ENCODE measurements at regions not wholly inside any gene's neighbourhood (a gene's known extent, or its start where the extent isn't known, plus 50 kb on each side); places are given as distances from the start of the nearest gene placed in this dataset.

- Histone ChIP-seq H4K20me1 (ENCODE audit: insufficient read depth, low read length) (no peaks in the 10 kb centered on the region), H3K27me3 (ENCODE audit: insufficient read depth, low read length) (no peaks in the 10 kb centered on the region), H3K79me2 (ENCODE audit: insufficient read depth, low read length) (no peaks in the 10 kb centered on the region), H3K4me1 (ENCODE audit: insufficient read depth, low read length) (peaks cover 6% of the 10 kb centered on the region), H2AFZ (ENCODE audit: low read length) (peak overlapping the region; percentile 70), H3K4me2 (ENCODE audit: insufficient read depth, low read length) (peak overlapping the region; percentile 39), H3K9me3 (ENCODE audit: low read depth, low read length) (no peaks in the 10 kb centered on the region), H3K27ac (ENCODE audit: low read depth, low read length) (no peak overlapping the region), H3K36me3 (ENCODE audit: insufficient read depth, low read length) (no peaks in the 10 kb centered on the region), H3K4me3 (ENCODE audit: insufficient read depth, low read length) (no peak overlapping the region)
- DNase-seq (ENCODE audit: insufficient read length, low spot score, missing footprints): no peak
- TF ChIP-seq CTCF (IDR thresholded peaks at IDR 0.05; ENCODE audit: extremely low read depth, low read depth, low read length): no peak
These were observed 441.9 kb downstream of the CD109 start for GRCh38 chr6:74137911-74138310.

- no peak for DNase-seq (ENCODE audit: insufficient read length, low spot score, missing footprints)
- no peak overlapping the region for H3K4me3 ChIP-seq (ENCODE audit: insufficient read depth, low read length)
- no peaks in the 10 kb centered on the region for H4K20me1 ChIP-seq (ENCODE audit: insufficient read depth, low read length)
- no peaks in the 10 kb centered on the region for H3K36me3 ChIP-seq (ENCODE audit: insufficient read depth, low read length)
- peaks cover 2% of the 10 kb centered on the region for H3K27me3 ChIP-seq (ENCODE audit: insufficient read depth, low read length)
- no peak overlapping the region for H3K27ac ChIP-seq (ENCODE audit: low read depth, low read length)
- H3K4me2 ChIP-seq (ENCODE audit: insufficient read depth, low read length): no peak overlapping the region
- peaks cover 6% of the 10 kb centered on the region for H3K4me1 ChIP-seq (ENCODE audit: insufficient read depth, low read length)
- TF ChIP-seq CTCF (IDR thresholded peaks at IDR 0.05; ENCODE audit: extremely low read depth, low read depth, low read length): no peak
- no peak overlapping the region for H2AFZ ChIP-seq (ENCODE audit: low read length)
- H3K9me3 ChIP-seq (ENCODE audit: low read depth, low read length): no peaks in the 10 kb centered on the region
- H3K79me2 ChIP-seq (ENCODE audit: insufficient read depth, low read length): no peaks in the 10 kb centered on the region
These were observed 438.3 kb downstream of the CD109 start for GRCh38 chr6:74134327-74134726.

- Histone ChIP-seq H3K27me3 (ENCODE audit: insufficient read depth, low read length) (peaks cover 2% of the 10 kb centered on the region), H3K36me3 (ENCODE audit: insufficient read depth, low read length) (no peaks in the 10 kb centered on the region), H3K4me2 (ENCODE audit: insufficient read depth, low read length) (no peak overlapping the region), H3K27ac (ENCODE audit: low read depth, low read length) (no peak overlapping the region), H3K79me2 (ENCODE audit: insufficient read depth, low read length) (no peaks in the 10 kb centered on the region), H4K20me1 (ENCODE audit: insufficient read depth, low read length) (no peaks in the 10 kb centered on the region), H3K4me3 (ENCODE audit: insufficient read depth, low read length) (no peak overlapping the region), H3K9me3 (ENCODE audit: low read depth, low read length) (no peaks in the 10 kb centered on the region), H3K4me1 (ENCODE audit: insufficient read depth, low read length) (peaks cover 7% of the 10 kb centered on the region), H2AFZ (ENCODE audit: low read length) (no peak overlapping the region)
- TF ChIP-seq CTCF (IDR thresholded peaks at IDR 0.05; ENCODE audit: extremely low read depth, low read depth, low read length): no peak
- no peak for DNase-seq (ENCODE audit: insufficient read length, low spot score, missing footprints)
These were observed 437.1 kb downstream of the CD109 start for GRCh38 chr6:74133073-74133472.

GRCh38 chr6:74130641-74131040 is 434.6 kb downstream of the CD109 start:
- no peak overlapping the region for H3K4me2 ChIP-seq (ENCODE audit: insufficient read depth, low read length)
- no peak overlapping the region for H2AFZ ChIP-seq (ENCODE audit: low read length)
- no peak for DNase-seq (ENCODE audit: insufficient read length, low spot score, missing footprints)
- H3K79me2 ChIP-seq (ENCODE audit: insufficient read depth, low read length): no peaks in the 10 kb centered on the region
- no peak overlapping the region for H3K4me3 ChIP-seq (ENCODE audit: insufficient read depth, low read length)
- no peak overlapping the region for H3K27ac ChIP-seq (ENCODE audit: low read depth, low read length)
- peaks cover 4% of the 10 kb centered on the region for H3K4me1 ChIP-seq (ENCODE audit: insufficient read depth, low read length)
- H3K9me3 ChIP-seq (ENCODE audit: low read depth, low read length): no peaks in the 10 kb centered on the region
- H3K36me3 ChIP-seq (ENCODE audit: insufficient read depth, low read length): no peaks in the 10 kb centered on the region
- peaks cover 5% of the 10 kb centered on the region for H3K27me3 ChIP-seq (ENCODE audit: insufficient read depth, low read length)
- TF ChIP-seq CTCF (IDR thresholded peaks at IDR 0.05; ENCODE audit: extremely low read depth, low read depth, low read length): no peak
- H4K20me1 ChIP-seq (ENCODE audit: insufficient read depth, low read length): no peaks in the 10 kb centered on the region

Measured in osteoblast (primary cell).